Activated CD4-positive, alpha-beta T cell treated with anti-CD3 and anti-CD28 coated beads for 4 hours (primary cell): ENCODE measurements at regions not wholly inside any gene's neighbourhood (a gene's known extent, or its start where the extent isn't known, plus 50 kb on each side); places are given as distances from the start of the nearest gene placed in this dataset.

ENCODE experiments used
- DNase-seq, 2 donors: peaks; one replicate each; pipeline ENCODE4 v3.0.0-alpha.2; 2020

GRCh38 chr20:20992686-20993360 lies 113.3 kb downstream of the LINC00237 start:
- DNase-seq: no peak

- DNase-seq: no peak
Observed at GRCh38 chr20:20992277-20992676, 113.9 kb downstream of the LINC00237 start.

GRCh38 chr20:20989081-20989480 lies 117.1 kb downstream of the LINC00237 start:
- no peak for DNase-seq

GRCh38 chr20:20979934-20980333 lies 126.2 kb downstream of the LINC00237 start:
- no peak for DNase-seq

GRCh38 chr20:20977786-20978185 lies 128.4 kb downstream of the LINC00237 start:
- no peak for DNase-seq

- DNase-seq: no peak
Observed at GRCh38 chr20:20972490-20972889, 133.7 kb downstream of the LINC00237 start.

GRCh38 chr20:20971810-20972209 lies 134.3 kb downstream of the LINC00237 start:
- DNase-seq: no peak

- no peak for DNase-seq
Observed at GRCh38 chr20:20970841-20971240, 135.3 kb downstream of the LINC00237 start.

GRCh38 chr20:20969701-20970280 lies 136.4 kb downstream of the LINC00237 start:
- no peak for DNase-seq

GRCh38 chr20:20967564-20968184 lies 138.5 kb downstream of the LINC00237 start:
- no peak for DNase-seq

- no peak for DNase-seq
Observed at GRCh38 chr20:20966171-20966570, 140.0 kb downstream of the LINC00237 start.

- no peak for DNase-seq
Observed at GRCh38 chr20:20959031-20959755, 147.0 kb downstream of the LINC00237 start.

- DNase-seq: no peak
Observed at GRCh38 chr20:20956513-20956931, 149.6 kb downstream of the LINC00237 start.

GRCh38 chr20:20955892-20956291 lies 150.3 kb downstream of the LINC00237 start:
- no peak for DNase-seq

- DNase-seq: no peak
Observed at GRCh38 chr20:20953738-20954618, 152.2 kb downstream of the LINC00237 start.

- no peak for DNase-seq
Observed at GRCh38 chr20:20950620-20951019, 155.5 kb downstream of the LINC00237 start.

- DNase-seq: no peak
Observed at GRCh38 chr20:20946122-20946759, 159.9 kb downstream of the LINC00237 start.

GRCh38 chr20:20941468-20941889 lies 164.7 kb downstream of the LINC00237 start:
- DNase-seq: no peak

- DNase-seq: no peak
Observed at GRCh38 chr20:20939006-20939405, 167.2 kb downstream of the LINC00237 start.

GRCh38 chr20:20938599-20938998 lies 167.6 kb downstream of the LINC00237 start:
- no peak for DNase-seq

GRCh38 chr20:20938131-20938530 lies 168.0 kb downstream of the LINC00237 start:
- no peak for DNase-seq
